OCI-LY7 (cell line): ENCODE measurements at regions not wholly inside any gene's neighbourhood (a gene's known extent, or its start where the extent isn't known, plus 50 kb on each side); places are given as distances from the start of the nearest gene placed in this dataset.

Experiments used
- BruUV-seq: library from RNA; stranded (reverse); fragments of 400-500 nt; replicated peaks from 2 replicates; lab custom pipeline; 2021; lab: Mats Ljungman, UMichigan
- CTCF ChIA-PET: fragments of 300-600 bp; sonication (Branson Sonifier 250); formaldehyde crosslinking; loops from one replicate; lab custom pipeline; 2022; ENCODE audit warnings: antibody characterized with exemption; ENCODE audit not compliant: unreplicated experiment; lab: Charles Lee
- POLR2A ChIA-PET: fragments of 300-600 bp; sonication (Branson Sonifier 250); formaldehyde crosslinking; loops from one replicate; lab custom pipeline; 2022; ENCODE audit warnings: antibody characterized with exemption; lab: Charles Lee
- DNase-seq: peaks from one replicate; pipeline ENCODE4 v3.0.0-alpha.2; 2015; ENCODE audit warnings: low spot score
- H2AFZ ChIP-seq: fragments of 200-600 bp; sonication (generic), shearing (Covaris generic); 2 replicates; pipeline ENCODE4 v1.6.1; 2014; ENCODE audit warnings: mild to moderate bottlenecking, antibody characterized with exemption, low read length, moderate library complexity
- H3K27ac ChIP-seq: fragments of 200-600 bp; sonication (generic); 2 replicates; pipeline ENCODE4 v1.5.1; 2014; ENCODE audit warnings: mixed run types, low read depth, mild to moderate bottlenecking, moderate library complexity, low read length, inconsistent platforms; ENCODE audit not compliant: poor library complexity, severe bottlenecking
- H3K36me3 ChIP-seq: fragments of 200-600 bp; sonication (generic); 2 replicates; pipeline ENCODE4 v1.6.1; 2014; ENCODE audit warnings: mild to moderate bottlenecking, antibody characterized with exemption, low read length, moderate library complexity, mixed read lengths; ENCODE audit not compliant: insufficient read depth
- H3K4me1 ChIP-seq: fragments of 200-600 bp; sonication (generic); 2 replicates; pipeline ENCODE4 v1.5.1; 2014; ENCODE audit warnings: mild to moderate bottlenecking, low read length; ENCODE audit not compliant: insufficient read depth, poor library complexity, severe bottlenecking
- H3K4me2 ChIP-seq: fragments of 200-600 bp; sonication (generic); 2 replicates; pipeline ENCODE4 v1.6.1; 2014; ENCODE audit warnings: mild to moderate bottlenecking, low read length
- H3K4me3 ChIP-seq: fragments of 200-600 bp; sonication (generic); 2 replicates; pipeline ENCODE4 v1.5.1; 2014; ENCODE audit warnings: mild to moderate bottlenecking, low read depth, low read length; ENCODE audit not compliant: poor library complexity, severe bottlenecking
- H3K79me2 ChIP-seq: fragments of 200-600 bp; sonication (generic); 2 replicates; pipeline ENCODE4 v1.6.1; 2016; ENCODE audit warnings: low read depth, mild to moderate bottlenecking, low read length, moderate library complexity, mixed read lengths; ENCODE audit not compliant: insufficient read depth
- H3K9me2 ChIP-seq: fragments of 200-600 bp; sonication (generic); 2 replicates; pipeline ENCODE4 v1.6.1; 2016; ENCODE audit warnings: mild to moderate bottlenecking, low read length, mixed read lengths; ENCODE audit not compliant: insufficient read depth
- H3K9me3 ChIP-seq: fragments of 200-600 bp; sonication (generic); 2 replicates; pipeline ENCODE4 v1.6.1; 2014; ENCODE audit warnings: mild to moderate bottlenecking, mixed run types, low read length, mixed read lengths
- H4K20me1 ChIP-seq: fragments of 200-600 bp; sonication (generic); 2 replicates; pipeline ENCODE4 v1.6.1; 2014; ENCODE audit warnings: mild to moderate bottlenecking, antibody characterized with exemption, low read length, moderate library complexity, mixed read lengths; ENCODE audit not compliant: insufficient read depth
- EZH2phosphoT487 ChIP-seq: fragments of 200-600 bp; sonication (generic); IDR thresholded peaks from 2 replicates; pipeline ENCODE4 v1.6.1; 2018; ENCODE audit warnings: low read depth, borderline replicate concordance, mild to moderate bottlenecking, mixed run types, antibody characterized with exemption, low read length, moderate library complexity, mixed read lengths
- intact Hi-C: fragments of 100-400 bp; cut with micrococcal nuclease; formaldehyde crosslinking; loops from one replicate; pipeline ENCODE4 v1.10.0; 2022; ENCODE audit not compliant: unreplicated experiment
- TF ChIP-seq, protein P1 (sequence below): fragments of 200-600 bp; sonication (generic); conservative IDR thresholded peaks from 2 replicates; pipeline ENCODE4 v1.5.1; 2014; ENCODE audit warnings: mild to moderate bottlenecking, antibody characterized with exemption, low read length, moderate library complexity, mixed read lengths

GRCh38 chr20:51221791-51222408, 199.0 kb upstream of the KCNG1 start:
- POLR2A ChIA-PET: no interaction called here
- Histone ChIP-seq H2AFZ (no peak overlapping the region), H4K20me1 (no peaks in the 10 kb centered on the region), H3K4me2 (no peak overlapping the region), H3K9me2 (no peaks in the 10 kb centered on the region), H3K27ac (no peak overlapping the region), H3K36me3 (no peaks in the 10 kb centered on the region), H3K79me2 (no peaks in the 10 kb centered on the region), H3K4me1 (no peaks in the 10 kb centered on the region), H3K4me3 (no peak overlapping the region), H3K9me3 (no peaks in the 10 kb centered on the region)
- intact Hi-C loops: loop anchor here (2.0 kb wide), 1 partner anchor 85 kb away; no protein-coding TSS in a partner anchor
- TF ChIP-seq, protein P1, sequence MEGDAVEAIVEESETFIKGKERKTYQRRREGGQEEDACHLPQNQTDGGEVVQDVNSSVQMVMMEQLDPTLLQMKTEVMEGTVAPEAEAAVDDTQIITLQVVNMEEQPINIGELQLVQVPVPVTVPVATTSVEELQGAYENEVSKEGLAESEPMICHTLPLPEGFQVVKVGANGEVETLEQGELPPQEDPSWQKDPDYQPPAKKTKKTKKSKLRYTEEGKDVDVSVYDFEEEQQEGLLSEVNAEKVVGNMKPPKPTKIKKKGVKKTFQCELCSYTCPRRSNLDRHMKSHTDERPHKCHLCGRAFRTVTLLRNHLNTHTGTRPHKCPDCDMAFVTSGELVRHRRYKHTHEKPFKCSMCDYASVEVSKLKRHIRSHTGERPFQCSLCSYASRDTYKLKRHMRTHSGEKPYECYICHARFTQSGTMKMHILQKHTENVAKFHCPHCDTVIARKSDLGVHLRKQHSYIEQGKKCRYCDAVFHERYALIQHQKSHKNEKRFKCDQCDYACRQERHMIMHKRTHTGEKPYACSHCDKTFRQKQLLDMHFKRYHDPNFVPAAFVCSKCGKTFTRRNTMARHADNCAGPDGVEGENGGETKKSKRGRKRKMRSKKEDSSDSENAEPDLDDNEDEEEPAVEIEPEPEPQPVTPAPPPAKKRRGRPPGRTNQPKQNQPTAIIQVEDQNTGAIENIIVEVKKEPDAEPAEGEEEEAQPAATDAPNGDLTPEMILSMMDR: no peak
- no peak for TF ChIP-seq EZH2phosphoT487
- CTCF ChIA-PET: no interaction called here
- no TSS peak for BruUV-seq
- no peak for DNase-seq

- DNase-seq: no peak
- no peak overlapping the region for H2AFZ ChIP-seq
- H3K4me1 ChIP-seq: no peaks in the 10 kb centered on the region
- no peaks in the 10 kb centered on the region for H4K20me1 ChIP-seq
- ChIA-PET CTCF (no interaction called here), POLR2A (no interaction called here)
- no TSS peak for BruUV-seq
- H3K36me3 ChIP-seq: no peaks in the 10 kb centered on the region
- no peaks in the 10 kb centered on the region for H3K9me3 ChIP-seq
- H3K4me2 ChIP-seq: no peak overlapping the region
- intact Hi-C loops: loop anchor here (2.0 kb wide), 1 partner anchor 86 kb away; no protein-coding TSS in a partner anchor
- H3K27ac ChIP-seq: no peak overlapping the region
- H3K4me3 ChIP-seq: no peak overlapping the region
- no peaks in the 10 kb centered on the region for H3K79me2 ChIP-seq
- no peaks in the 10 kb centered on the region for H3K9me2 ChIP-seq
- TF ChIP-seq, protein P1: no peak
- no peak for TF ChIP-seq EZH2phosphoT487
Measured at GRCh38 chr20:51221103-51221502, 198.2 kb upstream of the KCNG1 start.

DNA sequence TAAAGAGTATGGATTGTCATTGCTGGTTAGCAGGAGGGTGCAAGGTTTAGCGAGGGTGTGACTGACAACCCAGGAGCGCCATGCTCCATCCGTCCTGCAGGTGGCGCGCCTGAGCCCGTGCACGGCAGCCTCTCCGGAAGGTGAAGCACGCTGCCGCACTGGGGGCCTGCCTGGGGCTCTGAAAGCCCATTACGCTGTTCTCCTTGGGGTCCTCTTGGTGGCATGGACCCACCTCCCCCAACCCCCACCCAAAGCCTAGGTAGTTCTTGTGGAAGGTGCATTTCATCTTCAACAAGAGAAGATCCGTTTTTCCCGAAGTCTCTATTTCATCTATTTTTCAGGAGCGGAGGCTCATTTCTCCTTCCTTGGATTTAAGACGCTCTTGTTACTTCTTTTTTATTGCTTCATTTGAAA, 197.4 kb upstream of the KCNG1 start:
- no peaks in the 10 kb centered on the region for H3K79me2 ChIP-seq
- CTCF ChIA-PET: no interaction called here
- no peaks in the 10 kb centered on the region for H3K4me1 ChIP-seq
- no peaks in the 10 kb centered on the region for H3K9me2 ChIP-seq
- H3K4me2 ChIP-seq: no peak overlapping the region
- intact Hi-C loops: loop anchor here (2.0 kb wide), 1 partner anchor 87 kb away; no protein-coding TSS in a partner anchor
- TF ChIP-seq EZH2phosphoT487: no peak
- TF ChIP-seq, protein P1: peak; percentile 88
- no peaks in the 10 kb centered on the region for H3K9me3 ChIP-seq
- POLR2A ChIA-PET: no interaction called here
- no peaks in the 10 kb centered on the region for H4K20me1 ChIP-seq
- H2AFZ ChIP-seq: no peak overlapping the region
- no TSS peak for BruUV-seq
- H3K36me3 ChIP-seq: no peaks in the 10 kb centered on the region
- DNase-seq: peak; percentile 24
- no peak overlapping the region for H3K4me3 ChIP-seq
- no peak overlapping the region for H3K27ac ChIP-seq
